GM18520 (cell line): ENCODE measurements at regions not wholly inside any gene's neighbourhood (a gene's known extent, or its start where the extent isn't known, plus 50 kb on each side); places are given as distances from the start of the nearest gene placed in this dataset.

Experiments
- ATAC-seq: cut with Tn5 transposase; IDR thresholded peaks from one replicate; pipeline ENCODE4 v1.9.1; 2021; ENCODE audit not compliant: unreplicated experiment

DNA sequence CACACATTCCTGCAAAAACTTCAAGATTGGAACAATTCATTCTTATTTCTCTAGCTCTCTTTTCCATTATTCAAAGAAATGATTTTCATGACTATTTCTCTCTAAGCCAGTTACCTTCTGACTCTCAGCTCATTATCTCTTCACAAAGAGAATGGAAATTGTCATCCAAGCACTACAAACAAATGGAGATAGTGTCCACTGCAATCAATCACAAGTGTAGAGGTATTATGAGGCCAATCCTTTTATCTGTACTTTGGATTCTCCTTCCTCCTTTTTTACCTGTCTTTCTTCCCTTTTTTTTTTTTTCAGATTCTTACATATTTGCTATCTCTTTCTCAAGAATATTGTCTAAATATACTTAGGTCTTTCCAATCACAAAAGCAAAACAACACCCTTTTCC, 497.7 kb upstream of the MEF2C start:
- ATAC-seq: no peak

DNA sequence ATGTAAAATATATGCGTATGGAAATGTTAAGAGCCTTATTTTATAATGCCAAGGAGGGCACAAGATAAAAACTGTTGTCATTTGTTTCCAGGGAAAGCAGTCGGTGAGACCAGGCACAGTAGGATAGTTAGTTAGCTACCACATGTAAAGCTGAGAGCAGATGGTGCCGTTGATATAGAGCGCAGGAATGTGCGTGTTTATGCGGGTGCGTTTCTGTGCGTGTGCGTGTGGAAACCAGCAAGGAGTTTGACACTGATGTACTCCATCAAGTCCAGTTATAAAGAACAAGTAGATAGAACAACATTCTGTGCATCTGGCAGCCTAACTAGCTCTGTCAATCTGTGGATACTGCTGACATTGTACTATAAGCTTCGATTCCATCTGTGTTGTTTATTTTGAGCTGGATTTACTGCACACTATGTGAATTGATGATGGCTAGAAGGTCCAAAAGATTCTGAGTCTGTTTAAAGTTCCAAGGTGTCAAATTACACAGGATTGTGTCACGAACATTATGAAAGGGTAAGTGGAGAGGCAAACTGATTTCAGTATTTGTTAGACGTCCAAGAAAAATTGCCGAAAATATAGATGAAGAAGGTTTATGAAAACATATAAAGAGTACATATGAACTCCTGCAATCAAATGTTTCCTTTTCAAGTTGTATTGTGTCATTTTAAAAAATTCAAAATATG, 494.9 kb upstream of the MEF2C start:
- ATAC-seq: no peak

DNA sequence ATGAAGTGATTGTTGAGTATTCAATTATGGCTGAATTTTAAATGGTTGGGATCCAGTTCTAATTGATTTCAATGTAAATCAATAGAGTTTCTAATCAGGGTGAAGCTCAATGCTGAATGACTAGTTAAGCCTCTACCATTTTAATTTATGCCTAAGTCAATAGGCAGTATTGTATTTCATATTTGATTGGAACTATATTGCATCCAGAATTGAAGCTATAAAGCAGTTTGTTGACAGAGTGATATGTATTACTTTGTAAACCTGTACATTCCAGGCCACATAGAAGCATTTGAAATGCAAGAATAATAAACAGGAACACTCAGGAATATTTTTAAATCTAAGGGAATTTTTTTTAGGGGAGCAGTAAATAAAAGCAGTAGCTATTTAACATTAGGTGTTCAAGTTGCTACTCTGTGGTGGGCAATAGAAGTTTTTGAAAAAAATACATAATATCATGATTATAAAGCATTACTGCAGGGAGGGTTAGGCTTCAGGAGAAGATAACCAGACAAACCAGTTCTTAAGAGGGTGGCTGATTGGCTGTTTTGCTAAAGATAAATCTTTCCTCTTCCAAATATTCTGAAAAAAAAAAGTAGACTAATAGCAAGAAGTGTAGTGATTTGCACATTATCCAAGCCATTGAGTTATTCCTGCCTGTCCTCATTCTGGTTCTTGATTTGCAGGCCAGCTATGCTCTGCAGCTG, 492.0 kb upstream of the MEF2C start:
- no peak for ATAC-seq

- ATAC-seq: peak; percentile 47
Observed at GRCh38 chr5:89374144-89374784, 491.3 kb upstream of the MEF2C start.

DNA sequence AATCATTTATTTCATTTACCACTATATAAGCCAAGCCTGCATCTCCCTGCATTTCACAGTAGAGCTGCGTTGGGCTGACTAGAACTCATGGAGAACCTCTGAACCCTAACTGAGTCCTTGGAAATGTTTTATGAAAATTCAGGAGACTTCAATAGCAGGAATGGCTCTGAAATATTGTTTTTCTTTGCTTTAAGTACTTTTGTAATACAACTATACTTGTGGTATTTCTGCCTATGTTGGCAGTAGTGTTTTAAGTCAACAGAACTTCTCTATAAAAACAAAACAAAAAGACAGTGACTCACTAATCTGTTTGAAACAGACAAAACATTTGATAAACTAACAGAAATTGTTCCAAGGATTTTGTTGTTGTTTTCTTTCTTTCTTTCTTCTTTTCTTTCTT, 489.2 kb upstream of the MEF2C start:
- no peak for ATAC-seq

- no peak for ATAC-seq
Observed at GRCh38 chr5:89371646-89372045, 488.7 kb upstream of the MEF2C start.

- no peak for ATAC-seq
Observed at GRCh38 chr5:89359046-89359445, 476.1 kb upstream of the MEF2C start.

GRCh38 chr5:89353837-89354551, 471.0 kb upstream of the MEF2C start:
- peak; percentile 76 for ATAC-seq

DNA sequence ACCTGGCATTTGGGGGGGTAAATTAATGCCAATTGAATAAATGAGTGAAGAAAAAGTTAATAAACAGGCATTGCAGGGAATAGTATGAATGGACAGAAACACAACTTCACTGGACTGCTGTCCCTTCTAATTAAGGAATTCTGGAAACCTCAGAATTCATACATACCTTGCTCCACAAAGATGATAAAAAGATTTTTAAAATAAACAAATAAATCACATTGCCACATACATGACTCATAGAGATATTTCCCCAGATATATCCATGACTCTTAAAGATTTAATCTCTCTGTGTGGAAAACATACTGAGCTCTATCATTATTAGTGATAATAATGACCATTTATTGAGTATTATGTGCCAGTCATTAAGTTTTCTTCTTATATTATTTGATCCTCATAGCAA, 469.0 kb upstream of the MEF2C start:
- no peak for ATAC-seq

DNA sequence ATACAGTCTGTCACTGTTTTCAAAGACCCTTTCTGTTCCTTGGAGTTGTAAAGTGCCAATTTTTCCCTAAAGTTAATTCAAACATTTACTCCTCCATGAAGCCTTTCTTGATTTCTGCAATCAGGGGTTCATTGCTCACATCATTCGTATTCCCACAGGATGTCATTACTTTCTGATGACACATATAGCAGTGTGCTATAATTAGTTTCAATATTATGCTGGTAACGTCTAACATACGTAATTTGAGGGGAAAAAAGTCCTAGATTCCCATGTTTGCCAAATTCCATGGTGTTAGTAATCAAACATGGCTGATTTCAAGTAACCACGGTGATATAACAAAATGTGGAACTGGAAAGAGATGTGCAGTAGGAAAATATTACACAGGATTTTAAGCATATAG, 468.2 kb upstream of the MEF2C start:
- no peak for ATAC-seq

- no peak for ATAC-seq
Observed at GRCh38 chr5:89350684-89351083, 467.7 kb upstream of the MEF2C start.

GRCh38 chr5:89349246-89349980, 466.4 kb upstream of the MEF2C start:
- no peak for ATAC-seq

DNA sequence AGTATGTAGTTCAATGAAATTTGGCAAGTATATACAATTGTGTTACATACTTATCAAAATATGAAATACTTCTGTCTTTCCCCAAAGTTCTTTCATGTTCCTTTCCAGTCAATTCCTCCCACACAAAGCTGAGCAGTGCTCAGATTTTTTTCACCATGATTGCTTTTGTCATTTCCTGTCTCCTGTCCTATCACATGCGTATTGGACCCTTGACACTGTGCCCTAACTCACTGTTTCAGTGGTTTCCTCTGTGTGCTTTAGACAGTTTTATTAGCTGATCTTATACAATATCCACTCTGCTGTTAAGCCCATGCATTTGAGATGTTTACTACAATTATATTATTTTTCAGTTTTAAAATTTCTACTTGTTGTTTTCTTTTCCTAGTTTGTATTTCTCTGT, 463.6 kb upstream of the MEF2C start:
- ATAC-seq: no peak

- peak; percentile 85 for ATAC-seq
Observed at GRCh38 chr5:89343666-89344065, 460.7 kb upstream of the MEF2C start.

DNA sequence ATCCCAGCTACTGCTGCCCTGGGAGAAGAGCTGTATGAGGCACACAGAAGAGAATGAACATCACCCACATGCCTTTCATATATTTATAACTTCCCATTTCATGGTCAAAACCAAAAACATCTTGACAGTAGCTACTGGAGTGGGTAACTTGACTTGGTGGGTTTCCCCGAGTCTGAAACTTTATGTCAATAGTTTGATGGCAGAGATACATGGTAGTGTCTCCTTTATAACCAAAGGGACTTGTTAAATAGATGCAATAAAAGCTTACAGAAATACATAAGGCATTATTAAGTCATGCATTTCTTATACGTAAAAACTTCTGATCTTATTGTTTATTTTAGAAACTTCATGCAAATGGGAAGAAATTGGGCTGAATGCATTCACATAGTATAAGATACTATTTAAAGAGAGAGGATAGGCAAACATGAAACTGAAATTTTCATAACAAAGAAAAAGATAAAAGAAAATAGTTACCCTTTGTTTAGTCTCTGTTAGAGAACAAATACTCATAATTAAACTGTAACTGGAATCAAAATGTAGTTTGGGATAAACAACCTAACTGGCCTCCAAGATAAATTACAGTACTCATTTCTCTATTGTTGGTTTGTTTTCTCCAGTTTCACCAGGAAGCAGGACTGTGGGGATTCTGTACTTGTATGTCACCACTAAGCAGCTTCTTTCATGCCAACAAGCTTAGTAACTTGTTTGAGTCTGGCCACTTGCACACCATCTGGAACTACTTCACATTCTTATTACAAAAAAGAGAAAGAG, 459.3 kb upstream of the MEF2C start:
- ATAC-seq: no peak

DNA sequence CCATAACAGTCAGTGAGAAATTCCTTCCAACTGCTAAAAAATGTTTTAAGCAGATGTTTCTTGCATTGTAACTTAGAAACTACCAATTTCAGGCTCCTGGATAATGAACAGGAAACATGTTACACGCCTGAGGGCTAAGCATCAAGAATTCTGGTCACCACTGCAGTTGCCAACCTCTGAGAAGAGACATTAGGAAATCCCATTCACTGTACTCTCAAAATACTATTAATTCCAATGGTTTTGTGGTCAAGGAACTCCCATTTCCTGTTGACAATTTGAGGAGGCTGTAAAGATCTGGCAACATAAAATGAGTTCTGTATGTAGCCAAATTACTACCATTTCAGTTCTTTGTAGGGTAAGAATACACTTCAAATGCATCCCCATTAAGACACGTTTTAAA, 456.0 kb upstream of the MEF2C start:
- ATAC-seq: no peak

DNA sequence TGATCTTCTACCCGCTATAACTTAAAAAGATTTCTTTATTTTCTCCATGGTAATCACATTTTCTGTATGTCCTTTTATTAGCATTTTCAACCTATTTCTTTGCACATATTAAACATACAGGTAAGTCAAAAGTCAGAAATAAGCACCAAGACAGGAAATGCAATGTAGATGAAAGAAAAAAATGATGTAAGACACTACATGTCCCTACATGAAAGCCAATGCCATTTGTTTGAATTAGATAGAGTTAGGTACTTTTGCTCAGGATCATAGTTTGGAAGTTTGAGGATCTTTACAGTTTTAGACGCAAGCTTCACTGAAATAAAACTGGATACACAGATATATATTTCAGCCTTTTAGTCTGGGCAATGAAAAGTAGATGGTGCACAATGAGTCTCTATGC, 453.1 kb upstream of the MEF2C start:
- ATAC-seq: no peak

GRCh38 chr5:89330140-89330539, 447.2 kb upstream of the MEF2C start:
- ATAC-seq: no peak

- no peak for ATAC-seq
Observed at GRCh38 chr5:89327608-89328007, 444.6 kb upstream of the MEF2C start.

- ATAC-seq: no peak
Observed at GRCh38 chr5:89324990-89325389, 442.0 kb upstream of the MEF2C start.
